ENCODE measurements at regions not wholly inside any gene's neighbourhood (a gene's known extent, or its start where the extent isn't known, plus 50 kb on each side); places are given as distances from the start of the nearest gene placed in this dataset.

DNA sequence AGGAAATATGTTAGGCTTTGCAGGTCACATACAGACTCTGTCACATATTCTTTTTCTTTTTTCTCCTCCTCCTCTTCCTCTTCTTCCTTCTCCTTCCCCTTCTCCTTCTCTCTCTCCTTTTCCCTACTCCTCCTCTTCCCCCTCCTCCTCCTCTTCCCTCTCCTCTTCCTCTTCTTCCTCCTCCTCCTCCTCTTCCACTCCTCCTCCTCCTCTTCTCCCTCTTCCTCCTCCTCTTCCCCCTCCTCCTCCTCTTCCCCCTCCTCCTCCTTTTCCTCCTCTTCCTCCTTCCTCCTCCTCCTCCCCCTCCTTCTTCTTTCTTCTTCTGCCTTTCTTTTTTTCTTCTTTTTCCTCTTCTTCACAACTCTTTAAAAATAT lies 159.8 kb downstream of the KIF20B start:
- H3K27me3 Mint-ChIP-seq: no peaks in the 10 kb centered on the region
- no peak overlapping the region for H3K4me3 Mint-ChIP-seq
- no peaks in the 10 kb centered on the region for H3K36me3 Mint-ChIP-seq
- intact Hi-C loops (cut with micrococcal nuclease): loop anchor here (5.0 kb wide), 3 partner anchors 159 to 366 kb away; partner anchors contain the start of gene KIF20B
- peaks cover 27% of the 10 kb centered on the region for H3K4me1 Mint-ChIP-seq (ENCODE audit: low read depth)
- POLR2A ChIA-PET: no interaction called here
- no peak for DNase-seq
- peak overlapping the region; percentile 81 for H3K27ac Mint-ChIP-seq
- no peaks in the 10 kb centered on the region for H3K9me3 Mint-ChIP-seq
- CTCF ChIA-PET: no interaction called here

DNA sequence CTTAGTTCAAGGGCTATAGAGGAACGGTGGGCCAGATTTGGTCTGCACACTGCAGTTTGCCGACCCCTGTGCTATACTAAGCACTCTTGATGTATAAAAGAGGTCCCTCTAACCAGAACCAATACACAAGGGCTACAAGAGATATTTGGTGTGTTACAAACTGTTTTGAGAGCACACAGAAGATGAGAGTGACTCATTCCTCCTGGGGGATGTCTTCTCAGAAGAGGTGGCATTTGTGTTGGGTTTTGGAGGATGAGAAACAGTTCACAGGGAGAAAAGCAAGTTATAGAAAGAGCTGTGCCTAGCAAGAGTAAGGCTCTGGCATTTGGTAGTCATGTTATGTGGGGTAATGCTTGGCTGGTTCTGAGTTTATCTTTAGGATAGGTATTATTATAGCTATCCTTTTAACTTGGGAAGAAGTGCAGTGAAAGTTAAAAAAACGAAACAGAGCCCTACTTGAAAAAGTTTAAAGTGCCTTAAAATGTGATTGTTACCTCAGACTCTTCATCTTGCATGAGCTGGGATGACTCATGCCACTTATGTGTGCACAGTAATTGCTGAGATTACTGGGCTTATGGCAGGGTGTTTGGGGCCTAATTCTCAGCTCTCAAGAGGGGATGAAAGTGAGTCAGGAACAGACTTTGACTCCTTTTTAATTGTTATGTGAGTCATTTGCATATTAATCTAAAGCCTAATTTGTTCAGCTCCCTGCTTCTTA lies 160.4 kb downstream of the KIF20B start:
- H3K4me3 Mint-ChIP-seq: no peak overlapping the region
- H3K9me3 Mint-ChIP-seq: no peaks in the 10 kb centered on the region
- no peaks in the 10 kb centered on the region for H3K36me3 Mint-ChIP-seq
- intact Hi-C loops (cut with micrococcal nuclease): loop anchor here (1.0 to 5.0 kb wide), 5 partner anchors 56 to 1011 kb away; partner anchors contain the start of gene KIF20B
- ChIA-PET CTCF (no interaction called here), POLR2A (interaction anchor here (0.6 to 1.5 kb wide), 3 partner anchors 24 to 366 kb away, joined by 3 to 7 read pairs (median 4); no protein-coding TSS in a partner anchor)
- peak overlapping the region; percentile 81 for H3K27ac Mint-ChIP-seq
- peaks cover 27% of the 10 kb centered on the region for H3K4me1 Mint-ChIP-seq (ENCODE audit: low read depth)
- no peaks in the 10 kb centered on the region for H3K27me3 Mint-ChIP-seq
- peak; percentile 62 for DNase-seq

DNA sequence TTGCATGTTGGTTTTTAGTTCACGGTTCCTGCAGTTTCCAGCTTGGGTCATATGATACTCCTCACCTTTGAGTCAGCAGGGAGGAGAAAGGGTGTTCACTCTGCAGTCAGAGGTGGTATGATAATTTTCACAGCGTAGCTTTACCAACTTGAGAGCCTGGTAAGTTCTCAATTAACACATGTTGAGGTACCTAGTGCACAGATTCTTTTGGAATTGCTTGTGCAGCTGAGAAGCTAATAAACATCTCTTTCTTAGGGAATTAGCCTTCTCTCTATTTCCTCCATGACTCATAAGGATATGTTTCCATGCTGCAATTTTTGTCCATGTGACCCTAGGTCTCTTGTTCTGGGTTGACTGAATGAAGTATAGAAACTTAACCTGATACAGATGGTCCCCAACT lies 166.6 kb downstream of the KIF20B start:
- CTCF ChIA-PET: no interaction called here
- POLR2A ChIA-PET: no interaction called here
- H3K4me3 Mint-ChIP-seq: no peak overlapping the region
- H3K27me3 Mint-ChIP-seq: peaks cover 12% of the 10 kb centered on the region
- H3K9me3 Mint-ChIP-seq: no peaks in the 10 kb centered on the region
- no peak for DNase-seq
- no peaks in the 10 kb centered on the region for H3K36me3 Mint-ChIP-seq
- intact Hi-C loops (cut with micrococcal nuclease): no loop called here
- H3K27ac Mint-ChIP-seq: no peak overlapping the region
- H3K4me1 Mint-ChIP-seq (ENCODE audit: low read depth): no peaks in the 10 kb centered on the region

DNA sequence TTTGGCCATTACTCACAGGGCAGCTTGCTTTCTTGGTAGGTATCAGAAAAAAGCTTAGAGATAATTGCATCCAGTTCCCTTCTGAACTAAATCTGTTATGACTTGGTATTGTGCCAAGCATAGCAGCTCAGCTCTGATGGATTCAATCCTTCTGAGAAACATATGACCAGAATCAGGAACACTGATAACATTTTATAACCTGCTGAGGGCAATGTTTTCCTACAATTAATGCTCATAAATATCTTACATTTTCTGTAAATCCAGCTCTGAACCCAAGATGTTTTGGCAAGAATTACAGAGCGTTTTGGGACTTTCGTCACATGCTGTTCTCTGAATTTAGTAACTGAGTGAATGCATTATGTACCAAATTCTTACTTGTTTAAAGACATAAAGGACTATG lies 167.8 kb downstream of the KIF20B start:
- ChIA-PET POLR2A (no interaction called here), CTCF (no interaction called here)
- Mint-ChIP-seq H3K36me3 (no peaks in the 10 kb centered on the region), H3K27ac (no peak overlapping the region), H3K4me1 (ENCODE audit: low read depth) (no peaks in the 10 kb centered on the region), H3K9me3 (no peaks in the 10 kb centered on the region), H3K4me3 (no peak overlapping the region), H3K27me3 (peaks cover 12% of the 10 kb centered on the region)
- intact Hi-C loops (cut with micrococcal nuclease): no loop called here
- no peak for DNase-seq

DNA sequence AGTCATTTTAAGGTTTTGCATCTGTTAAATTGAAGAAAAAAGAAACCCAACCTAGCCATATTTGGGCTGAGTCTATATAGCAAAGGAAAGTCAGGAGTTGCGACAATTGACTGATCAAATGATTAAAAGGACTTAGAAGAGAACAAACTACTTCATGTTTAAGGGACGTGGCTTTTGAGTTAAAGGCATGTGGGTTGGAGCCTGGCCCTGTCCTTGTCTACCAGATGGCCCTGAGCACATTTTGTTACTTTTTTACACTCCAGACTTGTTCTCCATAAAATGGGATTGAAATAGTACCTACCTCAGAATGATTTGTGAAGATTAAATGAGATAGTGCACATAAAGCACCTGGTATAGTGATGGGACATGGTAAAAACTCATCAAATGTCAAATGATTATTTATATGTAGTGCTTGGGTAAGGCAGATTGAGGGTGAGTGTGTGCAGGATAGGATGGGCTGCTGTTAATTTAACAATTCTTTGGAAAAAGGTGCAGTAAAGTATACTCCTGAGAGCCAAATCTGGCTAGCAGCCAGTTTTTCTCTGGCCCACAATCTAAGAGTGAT lies 168.3 kb downstream of the KIF20B start:
- ChIA-PET CTCF (no interaction called here), POLR2A (no interaction called here)
- Mint-ChIP-seq H3K27me3 (peaks cover 12% of the 10 kb centered on the region), H3K27ac (no peak overlapping the region), H3K4me3 (no peak overlapping the region), H3K36me3 (no peaks in the 10 kb centered on the region), H3K9me3 (no peaks in the 10 kb centered on the region), H3K4me1 (ENCODE audit: low read depth) (no peaks in the 10 kb centered on the region)
- intact Hi-C loops (cut with micrococcal nuclease): no loop called here
- DNase-seq: no peak

DNA sequence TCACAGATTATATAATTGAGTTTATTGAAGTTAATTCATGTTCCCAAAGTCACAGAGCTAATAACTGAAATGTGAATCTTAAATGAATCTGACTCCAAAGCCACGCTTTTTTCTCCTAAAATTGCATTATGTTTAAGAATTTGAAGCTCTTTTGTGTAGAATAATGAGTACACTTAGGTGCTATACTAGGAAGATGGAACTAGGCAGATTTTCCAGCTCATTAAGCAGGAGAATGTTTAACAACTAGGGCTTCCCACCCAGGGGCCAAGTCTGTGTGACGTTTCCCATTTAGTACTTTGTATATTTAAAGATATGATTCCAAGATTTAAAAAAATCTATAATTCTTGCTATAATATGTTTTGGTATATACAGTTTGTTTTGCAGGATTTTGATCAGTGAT lies 169.5 kb downstream of the KIF20B start:
- no peaks in the 10 kb centered on the region for H3K4me1 Mint-ChIP-seq (ENCODE audit: low read depth)

DNA sequence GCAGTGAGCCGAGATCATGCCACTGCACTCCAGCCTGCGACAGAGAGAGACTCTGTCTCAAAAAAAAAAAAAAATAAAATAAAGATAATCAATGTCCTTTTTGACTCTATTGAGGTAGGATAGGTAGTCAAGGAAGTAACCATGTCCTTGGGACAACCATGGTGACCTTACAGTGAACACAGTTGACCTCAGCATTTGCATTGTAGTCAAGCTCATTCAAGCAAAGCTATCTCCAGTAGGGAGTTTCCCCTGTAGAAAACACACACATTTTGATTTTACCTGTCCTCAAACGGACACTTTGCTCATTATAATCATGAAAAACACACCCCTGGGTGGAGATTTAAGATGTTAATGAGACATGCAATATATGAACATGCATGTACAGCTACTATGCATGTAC lies 171.7 kb downstream of the KIF20B start:
- Mint-ChIP-seq H3K36me3 (no peaks in the 10 kb centered on the region), H3K4me3 (no peak overlapping the region), H3K4me1 (ENCODE audit: low read depth) (no peaks in the 10 kb centered on the region), H3K27me3 (peaks cover 12% of the 10 kb centered on the region), H3K27ac (no peak overlapping the region), H3K9me3 (no peaks in the 10 kb centered on the region)
- DNase-seq: no peak
- POLR2A ChIA-PET: no interaction called here
- CTCF ChIA-PET: no interaction called here
- intact Hi-C loops (cut with micrococcal nuclease): no loop called here

More for the DNA sequence above, 169.5 kb downstream of the KIF20B start:
- Mint-ChIP-seq H3K27ac (no peak overlapping the region), H3K27me3 (peaks cover 12% of the 10 kb centered on the region), H3K9me3 (no peaks in the 10 kb centered on the region), H3K36me3 (no peaks in the 10 kb centered on the region), H3K4me3 (no peak overlapping the region)
- DNase-seq: no peak
- CTCF ChIA-PET: interaction anchor here (0.6 kb wide), 1 partner anchor 985 kb away, joined by 3 read pairs; no protein-coding TSS in a partner anchor
- POLR2A ChIA-PET: no interaction called here
- intact Hi-C loops (cut with micrococcal nuclease): no loop called here

DNA sequence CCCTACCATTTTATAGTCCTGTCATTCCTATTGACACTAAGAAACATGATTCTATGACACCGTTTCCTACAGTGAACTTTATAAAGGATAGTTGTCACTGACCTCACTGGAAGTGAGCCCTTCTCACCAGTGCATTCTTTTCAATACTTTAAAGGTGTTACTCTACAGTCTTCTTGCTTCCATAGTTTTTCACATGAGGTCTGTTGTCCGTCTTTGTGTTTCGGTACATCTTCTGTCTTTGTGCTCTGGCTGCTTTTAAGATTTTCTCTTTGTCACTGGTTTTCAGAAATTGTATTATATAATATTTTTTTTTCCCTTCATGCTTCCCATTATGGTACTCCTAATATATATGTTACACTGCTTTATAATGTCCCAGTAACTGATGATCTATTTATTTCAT lies 174.2 kb downstream of the KIF20B start:
- intact Hi-C loops (cut with micrococcal nuclease): no loop called here
- DNase-seq: no peak
- peaks cover under 1% of the 10 kb centered on the region for H3K27me3 Mint-ChIP-seq
- ChIA-PET CTCF (no interaction called here), POLR2A (no interaction called here)
- H3K4me3 Mint-ChIP-seq: no peak overlapping the region
- no peak overlapping the region for H3K27ac Mint-ChIP-seq
- H3K9me3 Mint-ChIP-seq: no peaks in the 10 kb centered on the region
- H3K4me1 Mint-ChIP-seq (ENCODE audit: low read depth): no peaks in the 10 kb centered on the region
- no peaks in the 10 kb centered on the region for H3K36me3 Mint-ChIP-seq

DNA sequence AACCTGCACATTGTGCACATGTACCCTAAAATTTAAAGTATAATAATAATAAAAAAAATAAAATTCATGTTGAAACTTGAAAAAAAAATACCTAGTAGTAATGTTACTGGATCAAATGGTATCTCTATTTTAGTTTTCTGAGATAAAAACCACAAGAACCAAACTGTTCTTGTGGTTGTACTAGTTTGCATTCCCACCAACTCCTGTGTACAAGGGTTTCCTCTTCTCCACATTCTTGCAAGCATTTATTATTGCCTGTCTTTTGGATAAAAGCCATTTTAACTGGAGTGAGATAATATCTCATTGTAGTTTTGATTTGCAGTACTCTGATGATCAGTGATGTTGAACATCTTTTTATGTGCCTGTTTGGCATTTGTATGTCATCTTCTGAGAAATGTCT lies 177.7 kb downstream of the KIF20B start:
- H3K36me3 Mint-ChIP-seq: peaks cover 1% of the 10 kb centered on the region
- CTCF ChIA-PET: no interaction called here
- no peak overlapping the region for H3K4me3 Mint-ChIP-seq
- DNase-seq: no peak
- intact Hi-C loops (cut with micrococcal nuclease): no loop called here
- no peaks in the 10 kb centered on the region for H3K4me1 Mint-ChIP-seq (ENCODE audit: low read depth)
- peaks cover 9% of the 10 kb centered on the region for H3K27me3 Mint-ChIP-seq
- H3K27ac Mint-ChIP-seq: no peak overlapping the region
- POLR2A ChIA-PET: no interaction called here
- H3K9me3 Mint-ChIP-seq: peaks cover 2% of the 10 kb centered on the region

DNA sequence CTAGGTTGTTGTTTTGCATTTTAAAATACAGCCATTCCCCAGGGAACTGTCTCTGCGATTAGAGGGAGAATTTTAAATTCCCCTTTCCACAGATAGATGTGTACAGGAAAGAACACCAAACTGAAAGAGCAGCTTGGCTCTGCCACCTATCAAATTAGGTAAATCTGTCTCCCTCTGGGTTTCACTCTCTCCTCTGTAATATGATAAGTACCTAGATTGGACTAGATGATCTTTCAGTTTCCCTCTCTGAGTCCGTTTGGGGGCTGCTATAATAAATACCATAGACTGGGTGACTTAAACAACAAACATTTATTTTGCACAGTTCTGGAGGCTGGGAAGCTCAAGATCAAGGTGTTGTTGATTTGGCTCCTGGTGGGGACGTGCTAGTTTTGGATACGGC lies 186.0 kb downstream of the KIF20B start:
- ChIA-PET CTCF (no interaction called here), POLR2A (no interaction called here)
- intact Hi-C loops (cut with micrococcal nuclease): no loop called here

DNA sequence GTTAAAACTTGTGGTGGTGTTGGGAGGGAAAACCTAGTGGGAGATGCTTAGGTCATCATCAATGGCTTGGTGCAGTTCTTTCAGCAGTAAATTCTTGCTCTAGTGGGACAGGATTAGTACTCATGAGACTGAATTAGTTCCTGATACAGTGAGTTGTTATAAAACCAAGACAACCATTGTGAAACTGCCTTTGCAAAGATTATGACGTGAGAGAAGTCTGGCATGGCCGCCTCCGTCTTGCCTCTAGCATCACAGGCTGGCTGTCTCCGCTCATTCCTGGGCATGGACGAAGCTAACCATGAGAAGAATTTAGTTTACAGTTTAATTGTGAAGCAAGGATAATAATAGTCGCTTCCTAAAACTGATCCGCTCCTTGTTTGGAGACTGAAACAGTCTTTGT lies 186.4 kb downstream of the KIF20B start:
- DNase-seq: no peak
- intact Hi-C loops (cut with micrococcal nuclease): no loop called here
- POLR2A ChIA-PET: no interaction called here
- Mint-ChIP-seq H3K4me3 (no peak overlapping the region), H3K4me1 (ENCODE audit: low read depth) (no peaks in the 10 kb centered on the region), H3K27ac (no peak overlapping the region), H3K9me3 (no peaks in the 10 kb centered on the region), H3K27me3 (peaks cover 18% of the 10 kb centered on the region), H3K36me3 (no peaks in the 10 kb centered on the region)
- CTCF ChIA-PET: no interaction called here

More for the DNA sequence above, 186.0 kb downstream of the KIF20B start:
- Mint-ChIP-seq H3K4me3 (no peak overlapping the region), H3K27ac (no peak overlapping the region), H3K9me3 (peaks cover 2% of the 10 kb centered on the region), H3K4me1 (ENCODE audit: low read depth) (no peaks in the 10 kb centered on the region), H3K36me3 (peaks cover 1% of the 10 kb centered on the region), H3K27me3 (peaks cover 18% of the 10 kb centered on the region)
- DNase-seq: no peak

DNA sequence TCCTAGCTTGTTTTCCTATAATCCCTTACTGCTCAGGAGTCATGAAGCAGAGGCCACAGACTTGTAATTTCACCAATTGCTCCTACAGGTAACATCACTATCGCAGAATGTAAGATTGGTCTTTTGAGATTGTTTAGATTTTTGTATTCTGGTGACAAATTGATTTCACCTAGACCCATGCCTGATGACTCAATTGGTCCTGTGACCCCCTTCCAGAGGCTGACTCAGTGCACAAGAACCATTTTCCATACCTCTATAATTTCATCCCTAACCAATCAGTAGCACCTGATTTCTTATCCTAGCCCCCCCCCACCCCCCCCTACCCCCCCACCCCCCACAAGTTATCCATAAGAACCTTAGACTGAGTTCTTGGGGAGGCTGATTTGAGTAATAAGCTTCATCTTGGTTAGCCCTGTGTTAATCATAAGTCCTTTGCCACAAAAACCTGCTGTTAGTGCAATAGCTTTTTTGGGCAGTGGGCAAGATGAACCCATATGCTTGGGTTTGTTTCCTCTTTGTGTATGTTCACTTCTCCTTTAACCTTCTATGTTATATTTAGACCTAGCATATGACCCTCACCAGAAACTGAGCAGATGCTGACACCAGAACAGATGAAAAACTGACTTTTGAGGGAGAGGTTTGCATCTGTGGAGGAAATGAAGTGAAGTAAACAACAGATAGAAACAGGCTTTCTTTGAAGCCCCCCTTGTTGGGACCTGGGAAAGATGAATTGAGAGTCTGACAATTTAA lies 187.1 kb downstream of the KIF20B start:
- H3K27me3 Mint-ChIP-seq: peaks cover 15% of the 10 kb centered on the region
- H3K9me3 Mint-ChIP-seq: no peaks in the 10 kb centered on the region
- ChIA-PET POLR2A (no interaction called here), CTCF (no interaction called here)
- no peaks in the 10 kb centered on the region for H3K4me1 Mint-ChIP-seq (ENCODE audit: low read depth)
- H3K27ac Mint-ChIP-seq: no peak overlapping the region
- DNase-seq: no peak
- intact Hi-C loops (cut with micrococcal nuclease): no loop called here
- H3K4me3 Mint-ChIP-seq: no peak overlapping the region
- no peaks in the 10 kb centered on the region for H3K36me3 Mint-ChIP-seq

DNA sequence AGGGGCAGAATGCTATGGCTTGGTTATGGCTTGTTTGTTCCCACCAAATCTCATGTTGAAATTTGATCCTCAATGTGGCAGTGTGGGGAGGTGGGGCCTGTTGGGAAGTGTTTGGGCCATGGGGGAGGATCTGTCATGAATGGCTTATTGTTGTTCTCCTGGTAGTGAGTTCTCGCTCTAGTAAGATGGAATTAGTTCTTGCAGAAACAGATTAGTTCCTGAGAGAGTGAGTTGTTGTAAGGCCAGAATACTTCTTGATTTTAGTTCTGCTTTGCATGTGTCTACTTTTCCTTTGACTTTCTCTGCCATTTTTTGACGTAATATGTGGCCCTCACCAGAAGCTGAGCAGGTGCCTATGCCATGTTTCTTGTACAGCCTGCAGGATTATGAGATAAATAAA lies 188.2 kb downstream of the KIF20B start:
- ChIA-PET CTCF (no interaction called here), POLR2A (no interaction called here)
- no peaks in the 10 kb centered on the region for H3K9me3 Mint-ChIP-seq
- no peak overlapping the region for H3K4me3 Mint-ChIP-seq
- H3K4me1 Mint-ChIP-seq (ENCODE audit: low read depth): no peaks in the 10 kb centered on the region
- H3K27ac Mint-ChIP-seq: no peak overlapping the region
- intact Hi-C loops (cut with micrococcal nuclease): no loop called here
- no peaks in the 10 kb centered on the region for H3K36me3 Mint-ChIP-seq
- DNase-seq: no peak
- H3K27me3 Mint-ChIP-seq: peaks cover 19% of the 10 kb centered on the region
